ENCODE measurements at regions not wholly inside any gene's neighbourhood (a gene's known extent, or its start where the extent isn't known, plus 50 kb on each side); places are given as distances from the start of the nearest gene placed in this dataset.

DNA sequence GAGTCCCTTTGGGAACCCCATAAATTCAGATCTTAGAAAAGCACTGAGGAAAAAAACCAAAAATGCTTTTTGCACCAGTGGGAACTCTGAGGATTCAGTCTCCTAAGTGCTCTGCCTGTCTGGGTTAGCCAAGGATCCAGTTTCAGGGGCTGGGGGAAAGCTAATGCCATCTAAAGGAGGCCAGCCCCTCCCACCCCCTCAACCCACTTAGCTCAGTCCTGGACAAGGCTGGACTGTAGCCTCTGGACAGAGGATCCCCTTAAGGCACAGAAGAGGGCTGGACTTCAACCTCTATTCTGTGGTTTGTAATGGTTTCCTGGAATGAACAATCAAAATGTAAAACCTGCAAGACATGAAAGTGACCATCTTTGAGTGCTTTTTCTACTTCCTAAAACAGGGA, 356.1 kb upstream of the ZFHX3 start:
- DNase-seq (ENCODE audit: low read depth in 1 of 2, low spot score in 2 of 2) (no peak), FAIRE-seq (no peak)
- Histone ChIP-seq H2AK5ac (ENCODE audit: low read depth, low read length) (no peak overlapping the region), H3K23ac (ENCODE audit: insufficient read length) (no peak overlapping the region), H4K8ac (ENCODE audit: extremely low read depth, insufficient read depth, low read length) (no peak overlapping the region), H3K4ac (replicated peaks; ENCODE audit: insufficient read length, low read depth, low read length) (no peak overlapping the region), H2BK5ac (ENCODE audit: low read depth, low read length) (no peak overlapping the region), H3K18ac (ENCODE audit: extremely low read depth, low read length) (no peak overlapping the region), H3K4me3 (ENCODE audit: extremely low read depth in 1 of 4, insufficient read depth in 2 of 4, low read depth in 3 of 4, low read length in 4 of 4) (no peak overlapping the region), H4K5ac (ENCODE audit: insufficient read length, low read depth, low read length) (no peak overlapping the region), H3K4me2 (ENCODE audit: insufficient read depth in 1 of 2, low read depth in 2 of 2, low read length in 2 of 2) (no peak overlapping the region), H3K14ac (ENCODE audit: insufficient read length) (no peak overlapping the region), H3K9ac (replicated peaks in 1 of 4; ENCODE audit: extremely low read depth in 1 of 4, low read depth in 3 of 4, low read length in 3 of 4) (no peak overlapping the region), H2AFZ (ENCODE audit: low read length) (no peak overlapping the region), H4K20me1 (replicated peaks in 1 of 2; ENCODE audit: control insufficient read depth in 1 of 2, insufficient read depth in 2 of 2, low read length in 2 of 2) (no peaks in the 10 kb centered on the region), H4K91ac (replicated peaks; ENCODE audit: insufficient read length, low read length) (no peak overlapping the region), H3K27ac (ENCODE audit: low read depth, low read length) (no peak overlapping the region), H3K36me3 (ENCODE audit: control insufficient read depth in 2 of 4, insufficient read depth in 4 of 4, low read length in 3 of 4) (no peaks in the 10 kb centered on the region), H2BK20ac (ENCODE audit: low read length) (no peak overlapping the region), H2BK15ac (ENCODE audit: low read length) (no peak overlapping the region), H3K27me3 (replicated peaks in 1 of 4; ENCODE audit: control insufficient read depth in 3 of 4, extremely low read depth in 1 of 4, insufficient read depth in 3 of 4, low read length in 3 of 4) (no peaks in the 10 kb centered on the region), H3K4me1 (replicated peaks in 1 of 4; ENCODE audit: control insufficient read depth in 3 of 4, insufficient read depth in 4 of 4, low read length in 3 of 4) (no peaks in the 10 kb centered on the region; a peak in 1 of 7 replicates), H2BK12ac (ENCODE audit: low read depth, low read length) (no peak overlapping the region), H2BK120ac (replicated peaks; ENCODE audit: low read depth, low read length) (no peak overlapping the region), H3K23me2 (ENCODE audit: low read depth, low read length) (no peaks in the 10 kb centered on the region; the same call in 1 of the 2 replicates), H3K79me2 (ENCODE audit: control insufficient read depth in 1 of 2, insufficient read depth in 2 of 2, low read length in 2 of 2) (no peaks in the 10 kb centered on the region), H3K9me3 (ENCODE audit: insufficient read depth in 2 of 2, low read depth in 1 of 2, low read length in 1 of 2) (no peaks in the 10 kb centered on the region), H3K56ac (replicated peaks; ENCODE audit: insufficient read length, low read depth, low read length) (no peak overlapping the region), H3K79me1 (ENCODE audit: low read depth, low read length) (no peaks in the 10 kb centered on the region)
- CTCF ChIA-PET (ENCODE audit: partially characterized antibody): interaction anchor here (0.6 kb wide), 1 partner anchor 11 kb away, joined by 3 read pairs; no protein-coding TSS in a partner anchor
- POLR2A ChIA-PET (ENCODE audit: partially characterized antibody): no interaction called here
- TF ChIP-seq CREB1 (IDR thresholded peaks at IDR 0.05) (no peak), CBX8 (IDR thresholded peaks at IDR 0.05; ENCODE audit: borderline replicate concordance, low read depth, low read length) (no peak), NANOG (IDR thresholded peaks at IDR 0.05; ENCODE audit: insufficient read depth, low read depth, low read length, poor library complexity, severe bottlenecking) (no peak), RXRA (IDR thresholded peaks at IDR 0.05; ENCODE audit: insufficient read depth, low read depth, low read length) (no peak)

Data from H1 (cell line).